OCI-LY7 (cell line): ENCODE measurements at regions not wholly inside any gene's neighbourhood (a gene's known extent, or its start where the extent isn't known, plus 50 kb on each side); places are given as distances from the start of the nearest gene placed in this dataset.

Source experiments
- EZH2phosphoT487 ChIP-seq: fragments of 200-600 bp; sonication (generic); IDR thresholded peaks from 2 replicates; pipeline ENCODE4 v1.6.1; 2018; ENCODE audit warnings: low read depth, borderline replicate concordance, mild to moderate bottlenecking, mixed run types, antibody characterized with exemption, low read length, moderate library complexity, mixed read lengths
- TF ChIP-seq, protein P1 (sequence below): fragments of 200-600 bp; sonication (generic); conservative IDR thresholded peaks from 2 replicates; pipeline ENCODE4 v1.5.1; 2014; ENCODE audit warnings: mild to moderate bottlenecking, antibody characterized with exemption, low read length, moderate library complexity, mixed read lengths

DNA sequence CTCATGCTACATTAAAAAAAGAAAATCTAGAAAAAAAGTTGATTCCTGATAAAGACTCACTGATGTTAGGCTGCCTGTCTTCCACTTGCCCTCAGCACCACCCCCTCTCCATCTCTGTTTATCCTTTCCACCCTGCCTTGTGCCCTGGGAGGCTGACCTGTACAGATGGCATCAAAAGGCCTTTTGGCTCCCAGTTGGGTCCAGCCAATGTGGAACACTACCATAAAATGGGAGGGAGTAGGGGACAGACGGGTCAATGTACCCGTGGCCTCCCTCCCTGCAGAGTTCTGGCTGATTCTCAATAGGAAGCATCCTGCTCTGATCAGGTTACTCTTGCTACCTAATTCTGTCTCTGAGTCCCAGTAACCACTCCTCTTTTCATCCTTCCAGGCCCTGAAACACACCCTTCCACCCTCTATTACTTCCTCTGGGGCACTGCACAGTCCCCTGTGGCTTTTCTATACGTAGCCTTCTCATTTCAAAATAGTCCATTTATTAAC, 300.0 kb downstream of the HHIPL2 start:
- TF ChIP-seq, protein P1, sequence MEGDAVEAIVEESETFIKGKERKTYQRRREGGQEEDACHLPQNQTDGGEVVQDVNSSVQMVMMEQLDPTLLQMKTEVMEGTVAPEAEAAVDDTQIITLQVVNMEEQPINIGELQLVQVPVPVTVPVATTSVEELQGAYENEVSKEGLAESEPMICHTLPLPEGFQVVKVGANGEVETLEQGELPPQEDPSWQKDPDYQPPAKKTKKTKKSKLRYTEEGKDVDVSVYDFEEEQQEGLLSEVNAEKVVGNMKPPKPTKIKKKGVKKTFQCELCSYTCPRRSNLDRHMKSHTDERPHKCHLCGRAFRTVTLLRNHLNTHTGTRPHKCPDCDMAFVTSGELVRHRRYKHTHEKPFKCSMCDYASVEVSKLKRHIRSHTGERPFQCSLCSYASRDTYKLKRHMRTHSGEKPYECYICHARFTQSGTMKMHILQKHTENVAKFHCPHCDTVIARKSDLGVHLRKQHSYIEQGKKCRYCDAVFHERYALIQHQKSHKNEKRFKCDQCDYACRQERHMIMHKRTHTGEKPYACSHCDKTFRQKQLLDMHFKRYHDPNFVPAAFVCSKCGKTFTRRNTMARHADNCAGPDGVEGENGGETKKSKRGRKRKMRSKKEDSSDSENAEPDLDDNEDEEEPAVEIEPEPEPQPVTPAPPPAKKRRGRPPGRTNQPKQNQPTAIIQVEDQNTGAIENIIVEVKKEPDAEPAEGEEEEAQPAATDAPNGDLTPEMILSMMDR = no peak
- no peak for TF ChIP-seq EZH2phosphoT487
